Muscle of back (tissue), 3 donors: ENCODE measurements at regions not wholly inside any gene's neighbourhood (a gene's known extent, or its start where the extent isn't known, plus 50 kb on each side); places are given as distances from the start of the nearest gene placed in this dataset.

ENCODE experiments used
- DNase-seq, 3 donors: peaks; one replicate each; pipeline versions ENCODE4 v3.0.0 to v3.0.0-alpha.2; 2013

GRCh38 chr2:16321872-16322271 is 343.8 kb downstream of the CYRIA start:
- DNase-seq = no peak

DNA sequence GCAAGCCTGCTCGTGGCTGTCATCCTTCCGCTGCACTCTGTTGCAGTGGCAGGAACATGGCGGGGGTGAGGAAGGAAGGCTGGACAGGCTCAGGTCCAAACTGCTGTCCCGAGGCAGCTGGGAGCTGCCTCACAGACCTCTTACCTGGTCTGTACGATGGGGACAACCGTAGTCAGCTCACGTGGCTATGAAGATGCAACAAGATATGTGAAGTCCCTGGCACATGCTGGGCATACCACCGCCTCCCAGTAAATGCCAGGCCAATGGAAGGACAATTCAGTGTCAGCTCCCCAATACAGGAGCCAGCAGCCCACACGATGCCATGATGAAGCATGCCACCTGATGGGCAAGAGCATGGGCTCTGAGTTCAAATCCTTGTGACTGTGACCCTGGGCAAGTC is 344.4 kb downstream of the CYRIA start:
- DNase-seq = no peak

GRCh38 chr2:16320716-16321115 is 344.9 kb downstream of the CYRIA start:
- DNase-seq = no peak

- DNase-seq = peak in 1 of 3 donors; percentile 32
Observed at GRCh38 chr2:16319551-16320121, 346.0 kb downstream of the CYRIA start.

- no peak for DNase-seq
Observed at GRCh38 chr2:16318474-16319195, 347.0 kb downstream of the CYRIA start.

- DNase-seq = no peak
Observed at GRCh38 chr2:16318051-16318450, 347.6 kb downstream of the CYRIA start.

DNA sequence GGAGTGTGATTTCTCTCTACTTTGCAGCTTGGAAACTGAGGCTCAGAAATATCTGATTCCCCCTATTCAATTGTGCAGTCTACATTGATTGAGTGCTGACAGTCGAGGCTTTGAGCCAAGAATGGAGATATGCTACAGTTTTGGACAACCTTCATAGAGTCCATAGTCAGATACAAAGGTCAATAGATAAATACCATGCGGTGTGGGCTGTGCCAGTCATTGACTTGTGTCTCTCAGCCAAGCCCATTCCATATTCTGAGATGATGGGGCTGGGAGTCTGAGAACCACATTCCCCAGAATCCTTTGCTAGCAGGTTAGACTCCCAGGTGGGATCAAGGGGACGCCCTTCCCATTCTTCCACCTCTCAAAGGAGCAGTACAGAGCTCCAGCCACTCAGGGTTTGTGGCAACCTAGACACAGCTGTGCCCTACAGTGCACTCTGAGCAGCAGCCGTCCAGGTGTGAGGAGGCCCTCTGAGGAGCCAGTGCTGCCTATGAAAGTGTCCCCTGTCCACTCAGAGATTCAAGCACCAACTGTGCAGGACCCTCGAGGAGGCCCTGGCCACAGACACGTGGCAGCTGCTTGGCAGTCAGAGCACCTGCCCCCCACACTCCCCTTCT is 348.3 kb downstream of the CYRIA start:
- no peak for DNase-seq

- DNase-seq = no peak
Observed at GRCh38 chr2:16316456-16317210, 349.0 kb downstream of the CYRIA start.

- DNase-seq = no peak
Observed at GRCh38 chr2:16315908-16316307, 349.7 kb downstream of the CYRIA start.

DNA sequence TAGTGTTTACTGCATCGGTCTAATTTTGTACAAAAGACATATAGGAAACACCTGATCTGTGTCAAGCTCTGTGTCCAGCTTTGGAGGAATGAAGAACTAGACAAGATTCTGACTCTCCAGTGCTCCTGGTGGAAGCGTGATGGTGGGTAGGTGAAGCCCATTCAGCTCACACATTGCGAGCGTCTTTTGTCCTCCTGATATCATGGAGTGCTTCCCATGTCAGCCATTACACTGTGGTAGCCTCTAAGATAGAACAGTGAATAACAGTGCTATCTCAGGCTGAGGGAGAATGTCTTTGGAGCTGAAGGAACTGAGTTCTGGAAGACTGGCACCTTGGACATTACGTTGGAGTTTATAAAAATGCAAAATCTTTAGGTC is 350.2 kb downstream of the CYRIA start:
- DNase-seq = no peak

- no peak for DNase-seq
Observed at GRCh38 chr2:16314691-16315457, 350.8 kb downstream of the CYRIA start.

- no peak for DNase-seq
Observed at GRCh38 chr2:16314001-16314400, 351.6 kb downstream of the CYRIA start.

GRCh38 chr2:16313235-16313975 is 352.2 kb downstream of the CYRIA start:
- DNase-seq = no peak

DNA sequence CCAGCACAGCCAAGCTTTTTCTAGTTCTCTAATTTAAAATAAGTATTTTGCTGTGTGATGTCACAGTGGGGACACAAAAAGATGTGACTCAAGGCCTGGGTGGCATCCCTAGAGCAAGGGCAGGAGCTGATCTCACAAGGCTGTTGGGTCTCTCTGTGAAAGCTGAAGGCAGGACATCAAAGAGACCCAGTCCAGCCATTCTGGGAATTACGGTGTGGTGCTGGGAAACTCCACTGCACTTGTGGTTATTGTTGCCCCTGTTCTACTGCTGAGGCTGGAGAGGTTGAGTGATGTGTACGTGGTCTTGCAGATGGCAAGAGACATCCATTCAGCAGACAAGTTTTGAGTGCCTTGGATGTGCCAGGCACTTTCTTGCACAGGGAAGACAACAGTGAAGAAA is 352.9 kb downstream of the CYRIA start:
- no peak for DNase-seq

DNA sequence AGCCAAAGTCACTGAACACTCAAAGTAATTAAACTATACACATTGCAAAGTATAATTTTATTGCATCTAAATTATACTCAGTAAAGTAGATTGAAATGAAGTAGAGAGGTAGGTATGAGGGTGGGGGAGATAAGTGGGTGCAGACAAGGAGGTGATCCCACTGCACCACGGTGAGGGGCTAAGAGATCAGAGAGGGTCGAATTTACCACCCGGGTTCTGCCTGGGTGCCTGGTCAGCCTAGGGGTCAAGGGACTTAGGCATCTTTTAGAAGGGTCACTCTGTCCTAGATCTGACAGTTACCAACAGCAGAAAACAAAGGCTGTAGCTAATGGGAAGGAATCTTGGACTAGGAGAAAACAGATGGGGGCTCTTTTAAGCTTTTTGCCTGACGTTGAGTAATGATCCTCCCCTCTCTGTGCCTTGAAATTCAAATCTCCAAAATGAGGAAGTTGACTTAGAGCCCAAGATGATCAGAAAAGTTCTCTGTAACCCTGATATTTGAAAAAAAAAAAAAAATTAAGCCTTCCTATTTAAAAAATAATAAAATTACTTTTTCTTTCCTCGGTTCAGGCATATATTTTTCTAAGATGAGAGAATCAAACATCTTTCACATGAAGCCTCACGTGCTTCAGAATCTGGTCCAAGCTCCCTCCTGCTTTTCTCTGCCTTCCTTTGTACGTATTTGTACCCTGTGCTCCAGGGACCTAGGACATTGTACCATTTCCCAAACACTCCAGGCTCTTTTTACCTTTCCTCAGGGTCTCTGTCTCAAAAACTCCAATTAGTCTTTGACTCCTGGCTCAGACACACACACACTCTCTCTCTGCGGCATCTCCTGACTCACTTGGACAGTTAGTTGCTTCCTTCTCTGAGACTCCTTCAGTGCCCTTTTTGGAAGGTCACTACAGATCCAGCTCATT is 353.9 kb downstream of the CYRIA start:
- DNase-seq = no peak

- DNase-seq = no peak
Observed at GRCh38 chr2:16308816-16309215, 356.8 kb downstream of the CYRIA start.

DNA sequence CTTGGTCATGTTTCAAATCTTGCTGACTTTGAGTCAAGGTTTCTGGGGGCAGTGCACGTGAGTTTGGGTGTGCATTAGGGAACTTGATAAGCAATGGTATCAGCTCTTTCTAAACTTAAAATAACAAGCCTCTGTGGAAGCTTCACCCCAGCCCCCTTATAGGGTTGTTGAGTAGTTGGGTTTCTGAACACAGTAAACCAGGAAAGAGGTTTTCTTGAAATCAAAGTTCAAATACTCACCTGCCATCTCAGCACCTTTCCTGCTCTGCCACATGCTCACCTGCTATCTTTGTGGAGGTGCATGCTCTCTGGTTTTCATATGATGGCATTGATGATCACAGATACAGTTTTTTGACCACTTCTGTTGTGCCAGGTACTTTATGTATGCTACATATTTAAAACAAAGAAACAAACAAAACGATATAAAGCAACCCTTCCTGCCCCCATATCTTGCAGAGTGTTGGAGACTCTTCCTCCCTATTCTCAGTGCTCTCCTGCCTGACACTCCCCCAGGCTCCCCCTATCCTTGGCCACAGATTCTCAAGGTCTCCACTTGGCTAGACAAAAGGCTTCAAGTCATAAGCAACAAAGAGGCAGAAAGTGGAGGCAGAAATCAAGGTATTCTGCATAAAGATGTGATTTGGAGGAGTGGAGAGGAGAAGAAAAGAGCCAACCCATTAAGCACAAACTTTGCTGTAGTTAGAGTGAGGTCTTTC is 360.6 kb downstream of the CYRIA start:
- no peak for DNase-seq

DNA sequence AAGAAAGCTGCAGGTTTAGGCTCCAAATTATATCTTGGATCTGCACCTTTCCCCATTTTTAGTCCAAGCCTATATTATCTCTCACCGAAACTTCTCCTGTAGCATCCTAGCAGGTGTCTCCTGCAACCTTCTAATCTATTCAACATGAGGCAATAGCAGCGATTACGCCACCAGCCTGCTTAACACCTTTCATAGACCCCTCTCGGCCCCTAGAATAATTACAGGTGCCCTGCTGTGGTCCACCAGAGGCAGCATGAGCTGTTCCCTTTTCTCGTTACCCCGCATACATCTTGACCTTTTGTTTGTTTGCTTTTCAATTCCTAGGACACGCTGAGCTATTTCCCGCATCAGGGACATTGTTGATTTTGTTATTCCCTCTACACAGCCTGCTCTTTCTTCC is 361.9 kb downstream of the CYRIA start:
- DNase-seq = no peak

GRCh38 chr2:16303273-16303577 is 362.4 kb downstream of the CYRIA start:
- DNase-seq = no peak
